ENCODE measurements at regions not wholly inside any gene's neighbourhood (a gene's known extent, or its start where the extent isn't known, plus 50 kb on each side); places are given as distances from the start of the nearest gene placed in this dataset.

DNA sequence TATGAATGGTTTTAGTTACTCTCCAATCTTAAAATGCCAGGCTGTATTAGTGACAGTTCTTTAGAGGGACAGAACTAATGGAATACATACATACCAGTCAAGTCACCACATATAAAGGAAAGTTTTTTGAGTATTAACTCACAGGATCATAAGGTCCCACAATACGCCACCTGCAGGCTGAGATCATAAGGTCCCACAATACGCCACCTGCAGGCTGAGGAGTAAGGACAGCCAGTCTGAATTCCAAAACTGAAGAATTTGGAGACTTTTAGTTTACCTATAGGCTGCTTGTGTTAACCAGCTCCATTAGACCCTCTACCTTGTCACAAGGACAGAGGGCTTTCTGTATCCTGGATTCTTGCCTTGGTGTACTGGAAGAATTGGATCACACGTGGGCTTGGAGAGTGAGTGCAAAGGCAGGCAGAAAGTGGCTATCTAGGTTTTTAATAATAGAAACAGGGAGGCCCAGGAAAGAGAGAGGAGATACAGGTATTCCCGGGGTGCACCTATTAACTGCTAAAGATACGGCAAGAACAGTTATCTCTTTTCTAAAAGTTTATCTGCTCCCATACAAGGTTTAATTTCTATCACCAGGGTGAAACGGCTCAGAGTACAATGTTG is 234.9 kb upstream of the CYRIA start:
- Histone ChIP-seq H3K9me3 (ENCODE audit: severe bottlenecking) (peaks cover 7% of the 10 kb centered on the region), H3K27ac (no peak overlapping the region), H3K36me3 (no peaks in the 10 kb centered on the region), H3K4me3 (ENCODE audit: low read depth, low read length) (no peak overlapping the region), H3K27me3 (ENCODE audit: insufficient read depth, low read depth, severe bottlenecking) (no peaks in the 10 kb centered on the region)
- TF ChIP-seq, protein P1, sequence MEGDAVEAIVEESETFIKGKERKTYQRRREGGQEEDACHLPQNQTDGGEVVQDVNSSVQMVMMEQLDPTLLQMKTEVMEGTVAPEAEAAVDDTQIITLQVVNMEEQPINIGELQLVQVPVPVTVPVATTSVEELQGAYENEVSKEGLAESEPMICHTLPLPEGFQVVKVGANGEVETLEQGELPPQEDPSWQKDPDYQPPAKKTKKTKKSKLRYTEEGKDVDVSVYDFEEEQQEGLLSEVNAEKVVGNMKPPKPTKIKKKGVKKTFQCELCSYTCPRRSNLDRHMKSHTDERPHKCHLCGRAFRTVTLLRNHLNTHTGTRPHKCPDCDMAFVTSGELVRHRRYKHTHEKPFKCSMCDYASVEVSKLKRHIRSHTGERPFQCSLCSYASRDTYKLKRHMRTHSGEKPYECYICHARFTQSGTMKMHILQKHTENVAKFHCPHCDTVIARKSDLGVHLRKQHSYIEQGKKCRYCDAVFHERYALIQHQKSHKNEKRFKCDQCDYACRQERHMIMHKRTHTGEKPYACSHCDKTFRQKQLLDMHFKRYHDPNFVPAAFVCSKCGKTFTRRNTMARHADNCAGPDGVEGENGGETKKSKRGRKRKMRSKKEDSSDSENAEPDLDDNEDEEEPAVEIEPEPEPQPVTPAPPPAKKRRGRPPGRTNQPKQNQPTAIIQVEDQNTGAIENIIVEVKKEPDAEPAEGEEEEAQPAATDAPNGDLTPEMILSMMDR (IDR thresholded peaks at IDR 0.05; ENCODE audit: low read depth, low read length): peak; percentile 89
- DNase-seq: peak; percentile 66

DNA sequence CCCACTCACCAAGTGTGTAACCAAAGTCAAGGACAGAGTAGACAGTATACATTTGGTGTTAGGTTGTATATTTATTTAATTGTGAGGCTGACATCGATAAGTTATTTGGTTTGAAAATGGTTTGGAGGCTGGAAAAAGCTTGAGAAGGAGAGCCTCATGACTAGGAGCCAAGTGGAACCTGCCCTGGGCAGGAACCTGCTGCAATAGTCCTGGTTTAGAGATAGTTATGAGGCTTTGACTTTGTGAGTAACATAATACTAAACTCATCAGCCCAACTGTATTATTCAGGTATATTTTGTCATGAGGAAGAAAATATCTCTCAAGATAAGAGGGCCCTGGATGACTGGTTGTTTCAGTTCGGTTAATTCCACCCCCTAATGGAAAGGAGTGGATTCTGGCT is 234.3 kb upstream of the CYRIA start:
- Histone ChIP-seq H3K36me3 (no peaks in the 10 kb centered on the region), H3K9me3 (ENCODE audit: severe bottlenecking) (peaks cover 7% of the 10 kb centered on the region), H3K4me3 (ENCODE audit: low read depth, low read length) (no peak overlapping the region), H3K27ac (no peak overlapping the region), H3K27me3 (ENCODE audit: insufficient read depth, low read depth, severe bottlenecking) (no peaks in the 10 kb centered on the region)
- DNase-seq: no peak
- TF ChIP-seq, protein P1 (IDR thresholded peaks at IDR 0.05; ENCODE audit: low read depth, low read length): no peak

DNA sequence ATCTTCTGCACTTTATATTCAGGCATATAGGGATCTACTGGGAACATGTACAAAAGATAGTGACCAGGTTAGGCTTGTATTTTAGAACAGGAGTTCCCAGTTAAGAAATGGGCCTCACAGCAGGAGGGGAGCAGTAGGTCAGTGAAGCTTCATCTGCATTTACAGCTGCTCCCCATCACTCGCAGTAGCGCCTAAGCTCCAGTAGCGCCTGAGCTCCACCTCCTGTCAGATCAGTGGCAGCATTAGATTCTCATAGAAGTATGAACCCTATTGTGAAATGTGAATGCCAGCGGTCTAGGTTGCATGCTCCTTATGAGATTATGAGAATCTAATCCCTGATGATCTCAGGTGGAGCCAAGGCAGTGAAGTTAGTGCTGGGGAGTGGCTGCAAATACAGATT is 224.4 kb upstream of the CYRIA start:
- TF ChIP-seq, protein P1 (IDR thresholded peaks at IDR 0.05; ENCODE audit: low read depth, low read length): peak; percentile 54
- no peaks in the 10 kb centered on the region for H3K36me3 ChIP-seq

DNA sequence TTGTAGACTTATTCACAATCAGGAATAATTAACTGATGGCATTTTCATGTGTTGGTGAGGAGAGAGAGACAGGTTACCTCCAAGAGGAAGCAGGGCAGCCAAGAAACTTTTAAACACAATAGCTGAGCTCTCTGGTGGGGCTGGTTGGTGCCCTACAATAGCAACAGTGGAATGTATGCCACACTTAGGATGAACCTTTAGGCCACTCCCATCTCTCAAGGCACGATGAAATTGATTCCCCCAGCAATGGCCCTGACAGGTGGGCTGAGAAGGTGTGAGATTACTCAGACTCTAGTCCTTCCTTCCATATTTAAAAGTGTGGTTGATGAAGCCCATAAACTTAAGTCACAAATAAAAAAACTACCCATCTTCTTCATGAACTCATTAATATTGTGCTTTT is 219.4 kb upstream of the CYRIA start:
- H3K9me3 ChIP-seq (ENCODE audit: severe bottlenecking): no peaks in the 10 kb centered on the region
- no peaks in the 10 kb centered on the region for H3K27me3 ChIP-seq (ENCODE audit: insufficient read depth, low read depth, severe bottlenecking)
- H3K36me3 ChIP-seq: no peaks in the 10 kb centered on the region
- H3K4me3 ChIP-seq (ENCODE audit: low read depth, low read length): no peak overlapping the region
- TF ChIP-seq, protein P1 (IDR thresholded peaks at IDR 0.05; ENCODE audit: low read depth, low read length): no peak
- DNase-seq: no peak
- no peak overlapping the region for H3K27ac ChIP-seq

More for the DNA sequence above, 224.4 kb upstream of the CYRIA start:
- Histone ChIP-seq H3K27me3 (ENCODE audit: insufficient read depth, low read depth, severe bottlenecking) (no peaks in the 10 kb centered on the region), H3K4me3 (ENCODE audit: low read depth, low read length) (no peak overlapping the region), H3K27ac (no peak overlapping the region), H3K9me3 (ENCODE audit: severe bottlenecking) (no peaks in the 10 kb centered on the region)
- DNase-seq: peak; percentile 92

DNA sequence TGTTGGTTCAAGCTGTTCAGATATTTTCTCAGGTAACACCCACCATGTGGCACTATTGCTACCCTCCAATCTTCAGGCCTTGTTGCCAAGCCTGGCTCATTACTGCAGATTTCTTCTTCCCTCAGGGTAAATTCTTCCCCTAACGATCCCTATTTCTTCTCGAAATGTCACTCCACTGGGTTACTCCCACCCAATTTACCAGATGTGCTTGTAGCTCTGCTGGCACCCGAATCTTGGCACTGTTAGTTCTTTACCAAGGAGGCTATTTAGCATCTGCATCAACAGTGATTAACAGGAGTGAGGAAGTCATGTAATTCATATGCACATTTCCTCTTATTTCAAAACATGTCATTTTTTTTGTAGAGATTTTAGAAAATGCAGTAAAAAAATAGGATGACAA is 217.1 kb upstream of the CYRIA start:
- Histone ChIP-seq H3K9me3 (ENCODE audit: severe bottlenecking) (no peaks in the 10 kb centered on the region), H3K4me3 (ENCODE audit: low read depth, low read length) (no peak overlapping the region), H3K27me3 (ENCODE audit: insufficient read depth, low read depth, severe bottlenecking) (no peaks in the 10 kb centered on the region), H3K36me3 (no peaks in the 10 kb centered on the region), H3K27ac (no peak overlapping the region)
- DNase-seq: no peak
- TF ChIP-seq, protein P1 (IDR thresholded peaks at IDR 0.05; ENCODE audit: low read depth, low read length): no peak

DNA sequence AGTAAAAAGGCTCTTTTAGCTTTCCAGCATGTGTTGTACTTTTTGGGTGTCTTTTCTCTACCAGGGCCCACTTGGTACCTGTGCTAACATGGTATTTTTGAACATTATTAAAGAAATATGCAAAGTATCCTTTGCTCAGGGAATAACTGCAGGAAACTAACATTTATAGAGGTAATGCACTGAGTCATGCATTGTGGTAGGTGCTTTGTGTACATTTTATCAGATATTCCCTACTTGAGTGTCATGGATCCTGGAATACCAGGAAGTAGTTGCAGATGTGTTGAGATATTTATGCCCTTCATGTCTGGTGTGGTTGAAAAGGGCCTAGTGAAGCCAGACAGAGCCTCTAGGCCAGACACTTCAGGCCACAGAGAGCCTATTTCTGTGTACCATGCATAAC is 215.5 kb upstream of the CYRIA start:
- DNase-seq: no peak
- H3K36me3 ChIP-seq: no peaks in the 10 kb centered on the region
- H3K9me3 ChIP-seq (ENCODE audit: severe bottlenecking): peaks cover 9% of the 10 kb centered on the region
- TF ChIP-seq, protein P1 (IDR thresholded peaks at IDR 0.05; ENCODE audit: low read depth, low read length): no peak
- H3K4me3 ChIP-seq (ENCODE audit: low read depth, low read length): no peak overlapping the region
- no peak overlapping the region for H3K27ac ChIP-seq
- H3K27me3 ChIP-seq (ENCODE audit: insufficient read depth, low read depth, severe bottlenecking): no peaks in the 10 kb centered on the region

Data from WERI-Rb-1 (cell line).